ENCODE measurements at regions not wholly inside any gene's neighbourhood (a gene's known extent, or its start where the extent isn't known, plus 50 kb on each side); places are given as distances from the start of the nearest gene placed in this dataset.

DNA sequence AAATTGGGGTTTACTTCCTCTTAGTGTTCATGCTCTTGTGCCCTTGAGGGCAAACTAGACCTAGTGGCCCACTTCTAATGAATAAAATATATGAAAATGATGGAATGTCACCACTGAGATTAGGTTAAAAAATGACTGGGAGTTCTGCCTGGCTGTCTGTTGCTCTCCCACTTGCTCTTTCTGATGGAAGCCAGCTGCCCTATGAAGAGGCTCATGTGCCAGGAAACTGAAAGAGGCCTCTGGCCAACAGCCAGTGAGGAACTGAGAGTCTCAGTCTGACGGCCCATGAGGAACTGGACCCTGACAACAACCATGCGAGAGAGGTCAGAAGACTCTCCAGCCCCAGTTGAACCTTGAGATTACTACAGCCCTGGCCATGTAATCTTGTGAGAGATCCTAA, 107.1 kb upstream of the FHIT start:
- TF ChIP-seq EZH2 (optimal IDR thresholded peaks at IDR 0.05; ENCODE audit: low read depth, low read length) (no peak), CTCF (IDR thresholded peaks at IDR 0.05; ENCODE audit: low read length) (no peak), EZH2phosphoT487 (IDR thresholded peaks at IDR 0.05; ENCODE audit: low read length) (no peak)

Data from MM.1S (cell line).